Nephron progenitor cell (in vitro differentiated cells): ENCODE measurements at regions not wholly inside any gene's neighbourhood (a gene's known extent, or its start where the extent isn't known, plus 50 kb on each side); places are given as distances from the start of the nearest gene placed in this dataset.

Source experiments
- DNase-seq: peaks from one replicate; pipeline ENCODE4 v3.0.0; 2021
- H3K27ac Mint-ChIP-seq: 2 replicates; pipeline ENCODE4 v1.8.0; 2021; ENCODE audit warnings: mild to moderate bottlenecking, moderate library complexity, mixed read lengths
- H3K27me3 Mint-ChIP-seq: 2 replicates; pipeline ENCODE4 v1.8.0; 2021; ENCODE audit warnings: mild to moderate bottlenecking, low read depth, mixed read lengths; ENCODE audit not compliant: poor library complexity
- H3K36me3 Mint-ChIP-seq: 2 replicates; pipeline ENCODE4 v1.8.0; 2021; ENCODE audit warnings: low read depth, mixed read lengths
- H3K4me1 Mint-ChIP-seq: 2 replicates; pipeline ENCODE4 v1.8.0; 2021; ENCODE audit warnings: mixed read lengths
- H3K4me3 Mint-ChIP-seq: 2 replicates; pipeline ENCODE4 v1.8.0; 2021; ENCODE audit warnings: mild to moderate bottlenecking, moderate library complexity, mixed read lengths
- H3K9me3 Mint-ChIP-seq: 2 replicates; pipeline ENCODE4 v1.8.0; 2021; ENCODE audit warnings: mild to moderate bottlenecking, moderate library complexity, mixed read lengths
- TF ChIP-seq, protein P1 (sequence below): fragments of 200-600 bp; sonication (generic); IDR thresholded peaks from 2 replicates; pipeline ENCODE4 v1.5.0; 2021; ENCODE audit warnings: antibody characterized with exemption

DNA sequence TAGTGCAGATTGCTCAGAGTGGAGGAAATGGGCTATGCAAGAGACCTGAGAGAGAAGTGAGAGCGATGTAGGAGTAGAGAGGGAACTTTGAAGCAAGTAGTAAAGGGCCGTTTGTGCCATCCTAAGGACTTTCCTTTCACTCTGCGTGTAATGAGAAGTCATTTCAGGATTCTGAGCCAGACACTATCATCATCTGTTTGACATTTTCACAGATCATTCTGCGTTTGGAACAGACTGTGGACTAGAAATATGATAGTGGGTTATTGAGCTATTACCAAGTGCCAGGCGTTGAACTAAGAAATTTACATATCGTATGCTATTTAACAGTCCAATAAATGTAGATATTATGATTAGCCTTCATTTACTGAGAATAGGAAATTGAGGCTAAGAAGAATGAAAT, 150.0 kb upstream of the ROBO2 start:
- DNase-seq = no peak
- Mint-ChIP-seq H3K9me3 (no peaks in the 10 kb centered on the region), H3K4me1 (peaks cover 7% of the 10 kb centered on the region), H3K36me3 (no peaks in the 10 kb centered on the region), H3K27me3 (peaks cover 2% of the 10 kb centered on the region), H3K27ac (peak overlapping the region; percentile 28), H3K4me3 (no peak overlapping the region)
- TF ChIP-seq, protein P1, sequence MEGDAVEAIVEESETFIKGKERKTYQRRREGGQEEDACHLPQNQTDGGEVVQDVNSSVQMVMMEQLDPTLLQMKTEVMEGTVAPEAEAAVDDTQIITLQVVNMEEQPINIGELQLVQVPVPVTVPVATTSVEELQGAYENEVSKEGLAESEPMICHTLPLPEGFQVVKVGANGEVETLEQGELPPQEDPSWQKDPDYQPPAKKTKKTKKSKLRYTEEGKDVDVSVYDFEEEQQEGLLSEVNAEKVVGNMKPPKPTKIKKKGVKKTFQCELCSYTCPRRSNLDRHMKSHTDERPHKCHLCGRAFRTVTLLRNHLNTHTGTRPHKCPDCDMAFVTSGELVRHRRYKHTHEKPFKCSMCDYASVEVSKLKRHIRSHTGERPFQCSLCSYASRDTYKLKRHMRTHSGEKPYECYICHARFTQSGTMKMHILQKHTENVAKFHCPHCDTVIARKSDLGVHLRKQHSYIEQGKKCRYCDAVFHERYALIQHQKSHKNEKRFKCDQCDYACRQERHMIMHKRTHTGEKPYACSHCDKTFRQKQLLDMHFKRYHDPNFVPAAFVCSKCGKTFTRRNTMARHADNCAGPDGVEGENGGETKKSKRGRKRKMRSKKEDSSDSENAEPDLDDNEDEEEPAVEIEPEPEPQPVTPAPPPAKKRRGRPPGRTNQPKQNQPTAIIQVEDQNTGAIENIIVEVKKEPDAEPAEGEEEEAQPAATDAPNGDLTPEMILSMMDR = no peak

GRCh38 chr3:76897076-76897475, 142.8 kb upstream of the ROBO2 start:
- Mint-ChIP-seq H3K27ac (no peak overlapping the region), H3K9me3 (no peaks in the 10 kb centered on the region), H3K4me1 (peaks cover 4% of the 10 kb centered on the region), H3K27me3 (no peaks in the 10 kb centered on the region), H3K36me3 (no peaks in the 10 kb centered on the region), H3K4me3 (no peak overlapping the region)
- no peak for DNase-seq
- TF ChIP-seq, protein P1 = no peak

DNA sequence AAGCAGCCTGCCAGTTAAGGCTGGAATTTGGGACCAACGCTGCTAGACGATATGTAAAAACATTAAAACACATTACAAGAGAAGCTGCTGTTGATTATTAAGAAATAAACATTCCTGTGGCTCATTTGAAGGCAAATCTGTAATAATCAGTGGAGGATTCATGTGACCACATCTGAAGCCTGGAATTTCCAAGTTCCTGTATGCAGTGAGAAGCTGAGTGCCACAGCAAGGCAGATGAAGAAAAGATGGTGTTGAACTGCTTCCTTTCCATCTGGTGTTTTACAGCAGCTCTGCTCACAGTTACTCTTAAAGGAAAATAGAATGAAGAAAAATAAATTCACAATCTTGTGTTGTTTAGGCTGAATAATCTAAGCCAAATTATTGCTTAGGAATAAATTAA, 139.3 kb upstream of the ROBO2 start:
- Mint-ChIP-seq H3K27me3 (no peaks in the 10 kb centered on the region), H3K4me3 (no peak overlapping the region), H3K4me1 (peaks cover 4% of the 10 kb centered on the region), H3K36me3 (no peaks in the 10 kb centered on the region), H3K9me3 (peaks cover 6% of the 10 kb centered on the region), H3K27ac (no peak overlapping the region)
- no peak for DNase-seq
- TF ChIP-seq, protein P1 = no peak

DNA sequence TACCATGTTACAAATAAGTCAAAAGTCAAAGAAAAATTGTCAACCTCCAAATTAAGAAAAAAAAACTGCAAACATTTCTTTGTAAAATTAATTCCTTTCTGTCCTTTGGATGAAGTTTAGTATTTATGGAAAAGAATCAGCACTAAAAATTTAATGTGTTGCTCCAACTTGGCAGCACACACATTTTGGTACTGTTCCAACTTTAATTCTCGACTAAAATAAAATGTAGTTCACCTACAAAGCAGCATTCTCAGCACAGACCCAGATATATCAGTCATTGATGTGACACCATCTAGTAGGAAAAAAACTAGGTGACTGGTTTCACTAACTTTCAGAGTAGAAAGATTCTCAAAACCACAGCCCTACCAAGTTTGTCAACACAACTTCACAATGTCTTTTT, 131.7 kb upstream of the ROBO2 start:
- Mint-ChIP-seq H3K4me3 (no peak overlapping the region), H3K36me3 (no peaks in the 10 kb centered on the region), H3K9me3 (peaks cover 6% of the 10 kb centered on the region), H3K27me3 (no peaks in the 10 kb centered on the region), H3K27ac (no peak overlapping the region), H3K4me1 (peaks cover 11% of the 10 kb centered on the region)
- TF ChIP-seq, protein P1 = no peak
- no peak for DNase-seq

DNA sequence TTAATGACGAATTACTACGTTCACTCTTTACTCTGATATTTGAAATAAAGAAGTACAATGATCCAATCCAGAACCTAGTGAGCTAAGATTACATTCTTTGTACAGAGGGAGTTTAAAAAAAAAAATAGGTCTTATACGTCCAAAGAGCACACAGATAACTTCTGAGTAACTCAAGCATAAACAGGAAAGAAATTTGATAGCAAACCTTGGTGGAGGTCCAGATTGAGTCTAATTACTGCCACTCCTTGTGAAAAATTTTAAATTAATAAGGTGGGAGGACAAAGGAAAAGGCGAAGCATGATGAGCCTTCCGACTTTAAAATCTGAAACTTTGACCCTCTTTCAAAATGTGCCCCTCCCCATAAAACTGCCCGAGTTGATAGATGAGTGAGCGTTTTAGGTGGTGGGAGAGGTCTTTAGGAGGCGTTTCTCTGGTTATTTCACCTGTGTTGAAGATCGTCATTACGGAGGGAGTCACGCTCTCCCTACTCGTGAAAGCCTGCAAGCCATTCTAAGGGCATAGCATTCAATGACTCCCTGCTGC, 127.0 kb upstream of the ROBO2 start:
- H3K4me3 Mint-ChIP-seq = no peak overlapping the region
- H3K4me1 Mint-ChIP-seq = peaks cover 13% of the 10 kb centered on the region
- TF ChIP-seq, protein P1 = no peak
- peak overlapping the region; percentile 46 for H3K27ac Mint-ChIP-seq
- DNase-seq = no peak
- H3K9me3 Mint-ChIP-seq = peaks cover 8% of the 10 kb centered on the region
- no peaks in the 10 kb centered on the region for H3K27me3 Mint-ChIP-seq
- peaks cover 3% of the 10 kb centered on the region for H3K36me3 Mint-ChIP-seq

DNA sequence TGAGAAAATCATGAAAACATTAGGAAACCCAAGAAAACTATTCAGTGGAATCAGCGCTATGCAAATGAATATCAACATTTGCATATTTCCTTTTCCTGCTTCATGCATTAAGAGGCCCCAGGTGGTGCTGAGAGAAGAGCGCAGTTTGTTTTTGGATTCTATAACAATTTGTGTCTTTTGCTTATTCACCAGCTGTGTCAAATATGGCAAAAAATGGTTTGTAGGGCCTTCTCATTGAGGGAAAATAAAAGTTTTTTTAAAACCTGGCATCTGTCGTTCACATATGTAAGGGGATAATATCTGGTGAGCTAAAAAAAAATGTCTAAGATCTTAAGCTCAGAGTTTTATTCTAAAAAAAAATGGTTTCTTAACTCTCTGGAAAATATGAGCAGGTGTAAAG, 122.5 kb upstream of the ROBO2 start:
- peaks cover 8% of the 10 kb centered on the region for H3K4me1 Mint-ChIP-seq
- H3K27me3 Mint-ChIP-seq = no peaks in the 10 kb centered on the region
- H3K4me3 Mint-ChIP-seq = no peak overlapping the region
- no peak for DNase-seq
- peaks cover 3% of the 10 kb centered on the region for H3K36me3 Mint-ChIP-seq
- TF ChIP-seq, protein P1 = no peak
- no peak overlapping the region for H3K27ac Mint-ChIP-seq
- peaks cover 8% of the 10 kb centered on the region for H3K9me3 Mint-ChIP-seq
